Osteoblast (primary cell): ENCODE measurements at regions not wholly inside any gene's neighbourhood (a gene's known extent, or its start where the extent isn't known, plus 50 kb on each side); places are given as distances from the start of the nearest gene placed in this dataset.

Experiments
- DNase-seq: peaks from one replicate; pipeline ENCODE4 v3.0.0; 2011; ENCODE audit warnings: low spot score, mixed read lengths; ENCODE audit not compliant: insufficient read length; ENCODE audit errors: missing footprints
- H2AFZ ChIP-seq: 2 replicates; pipeline ENCODE4 v1.6.0; 2011; ENCODE audit warnings: mild to moderate bottlenecking, low read length
- H3K27ac ChIP-seq: 2 replicates; pipeline ENCODE4 v1.5.1; 2011; ENCODE audit warnings: mild to moderate bottlenecking, low read depth, low read length, moderate library complexity
- H3K27me3 ChIP-seq: 2 replicates; pipeline ENCODE4 v1.6.0; 2012; ENCODE audit warnings: mild to moderate bottlenecking, control low read depth, inconsistent platforms, low read length, moderate library complexity; ENCODE audit not compliant: insufficient read depth
- H3K36me3 ChIP-seq: 2 replicates; pipeline ENCODE4 v1.5.1; 2011; ENCODE audit warnings: mild to moderate bottlenecking, low read length, control low read depth, moderate library complexity; ENCODE audit not compliant: insufficient read depth
- H3K4me1 ChIP-seq: 2 replicates; pipeline ENCODE4 v1.5.1; 2011; ENCODE audit warnings: mild to moderate bottlenecking, low read length, control low read depth, moderate library complexity; ENCODE audit not compliant: insufficient read depth
- H3K4me2 ChIP-seq: 2 replicates; pipeline ENCODE4 v1.6.0; 2011; ENCODE audit warnings: mild to moderate bottlenecking, low read length; ENCODE audit not compliant: insufficient read depth
- H3K4me3 ChIP-seq: fragments of 200-600 bp; sonication (generic); 3 replicates; pipeline ENCODE4 v1.5.1; 2012; ENCODE audit warnings: mild to moderate bottlenecking, low read length, inconsistent platforms; ENCODE audit not compliant: insufficient read depth
- H3K79me2 ChIP-seq: 2 replicates; pipeline ENCODE4 v1.6.0; 2012; ENCODE audit warnings: mild to moderate bottlenecking, low read length, control low read depth, inconsistent platforms; ENCODE audit not compliant: insufficient read depth
- H3K9me3 ChIP-seq: 2 replicates; pipeline ENCODE4 v1.5.1; 2011; ENCODE audit warnings: low read depth, low read length, control low read depth
- H4K20me1 ChIP-seq: 2 replicates; pipeline ENCODE4 v1.6.0; 2012; ENCODE audit warnings: mild to moderate bottlenecking, low read length, control low read depth; ENCODE audit not compliant: insufficient read depth
- CTCF ChIP-seq: IDR thresholded peaks from 2 replicates; pipeline ENCODE4 v1.5.1; 2011; ENCODE audit warnings: mild to moderate bottlenecking, low read depth, low read length, moderate library complexity; ENCODE audit errors: extremely low read depth

DNA sequence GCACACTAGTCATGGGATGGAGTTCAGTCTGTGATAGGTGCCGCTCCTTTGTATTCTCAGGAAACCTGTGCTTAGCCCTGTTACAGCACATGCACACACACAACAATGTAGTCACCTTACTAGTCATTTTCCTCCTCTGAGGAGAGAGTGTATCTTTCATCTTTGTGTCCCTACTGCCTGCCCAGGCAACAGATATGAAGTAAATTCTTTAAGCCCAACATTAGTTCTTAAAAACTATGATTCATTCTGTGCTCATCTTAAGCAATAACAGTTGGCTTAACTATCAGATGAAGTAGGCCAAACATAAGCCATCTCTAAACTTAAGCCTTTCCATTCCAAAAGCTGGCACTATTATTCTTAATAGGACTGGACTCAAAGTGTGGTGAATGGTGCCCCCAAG lies 186.5 kb downstream of the LNPK start:
- no peak overlapping the region for H2AFZ ChIP-seq
- no peaks in the 10 kb centered on the region for H3K79me2 ChIP-seq
- no peak for DNase-seq
- no peak overlapping the region for H3K4me2 ChIP-seq
- no peaks in the 10 kb centered on the region for H3K9me3 ChIP-seq
- no peaks in the 10 kb centered on the region for H3K4me1 ChIP-seq
- H3K27me3 ChIP-seq: no peaks in the 10 kb centered on the region
- H3K4me3 ChIP-seq: no peak overlapping the region
- no peaks in the 10 kb centered on the region for H3K36me3 ChIP-seq
- no peak overlapping the region for H3K27ac ChIP-seq
- TF ChIP-seq CTCF: no peak
- no peaks in the 10 kb centered on the region for H4K20me1 ChIP-seq

- H3K4me1 ChIP-seq: no peaks in the 10 kb centered on the region
- H3K27me3 ChIP-seq: no peaks in the 10 kb centered on the region
- H2AFZ ChIP-seq: no peak overlapping the region
- H3K27ac ChIP-seq: no peak overlapping the region
- no peak overlapping the region for H3K4me2 ChIP-seq
- no peaks in the 10 kb centered on the region for H4K20me1 ChIP-seq
- H3K4me3 ChIP-seq: no peak overlapping the region
- no peak for TF ChIP-seq CTCF
- DNase-seq: no peak
- H3K36me3 ChIP-seq: no peaks in the 10 kb centered on the region
- H3K79me2 ChIP-seq: no peaks in the 10 kb centered on the region
- H3K9me3 ChIP-seq: no peaks in the 10 kb centered on the region
Observed at GRCh38 chr2:175811971-175812370, 190.1 kb downstream of the LNPK start.

DNA sequence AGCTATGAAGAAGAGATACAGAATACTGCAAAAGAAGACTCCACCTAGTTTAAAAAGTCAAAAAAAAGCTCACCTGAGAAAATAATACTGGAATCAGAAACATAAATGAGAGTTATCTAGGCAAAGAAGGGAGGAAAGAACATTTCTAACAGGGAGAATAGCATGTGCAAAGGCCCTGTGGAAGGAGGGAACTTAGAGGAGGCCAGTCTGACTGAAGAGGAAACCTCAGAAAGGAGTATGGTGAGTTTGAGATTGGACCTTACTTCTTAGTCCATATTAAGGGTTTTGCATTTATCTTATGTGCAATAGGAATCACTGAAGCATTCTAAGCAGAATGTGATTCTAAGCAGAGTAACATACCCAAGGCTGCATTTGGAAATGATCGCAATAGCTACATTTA lies 193.2 kb downstream of the LNPK start:
- Histone ChIP-seq H3K79me2 (no peaks in the 10 kb centered on the region), H3K27ac (no peak overlapping the region), H4K20me1 (no peaks in the 10 kb centered on the region), H3K27me3 (no peaks in the 10 kb centered on the region), H3K4me1 (no peaks in the 10 kb centered on the region), H2AFZ (no peak overlapping the region), H3K4me2 (no peak overlapping the region), H3K4me3 (no peak overlapping the region), H3K36me3 (no peaks in the 10 kb centered on the region), H3K9me3 (no peaks in the 10 kb centered on the region)
- no peak for TF ChIP-seq CTCF
- DNase-seq: no peak

- H3K4me1 ChIP-seq: no peaks in the 10 kb centered on the region
- no peaks in the 10 kb centered on the region for H3K9me3 ChIP-seq
- H3K79me2 ChIP-seq: no peaks in the 10 kb centered on the region
- H4K20me1 ChIP-seq: no peaks in the 10 kb centered on the region
- no peaks in the 10 kb centered on the region for H3K27me3 ChIP-seq
- H2AFZ ChIP-seq: no peak overlapping the region
- TF ChIP-seq CTCF: no peak
- no peak for DNase-seq
- no peaks in the 10 kb centered on the region for H3K36me3 ChIP-seq
- H3K4me3 ChIP-seq: no peak overlapping the region
- H3K4me2 ChIP-seq: no peak overlapping the region
- H3K27ac ChIP-seq: no peak overlapping the region
Observed at GRCh38 chr2:175808078-175808477, 194.0 kb downstream of the LNPK start.
